ENCODE measurements at regions not wholly inside any gene's neighbourhood (a gene's known extent, or its start where the extent isn't known, plus 50 kb on each side); places are given as distances from the start of the nearest gene placed in this dataset.
"Not testable (repeated sequence)": the region's sequence is repeated elsewhere in the genome, so short reads cannot be mapped to it uniquely, and the experiment has no call there.

GRCh38 chr20:1814861-1815260 lies 80.3 kb upstream of the SIRPA start:
- TF ChIP-seq CTCF, EP300, POLR2A (IDR thresholded peaks at IDR 0.05): not testable (repeated sequence)
